OCI-LY7 (cell line): ENCODE measurements at regions not wholly inside any gene's neighbourhood (a gene's known extent, or its start where the extent isn't known, plus 50 kb on each side); places are given as distances from the start of the nearest gene placed in this dataset.

Source experiments
- BruUV-seq: library from RNA; stranded (reverse); fragments of 400-500 nt; replicated peaks from 2 replicates; lab custom pipeline; 2021; lab: Mats Ljungman, UMichigan
- CTCF ChIA-PET: fragments of 300-600 bp; sonication (Branson Sonifier 250); formaldehyde crosslinking; loops from one replicate; lab custom pipeline; 2022; ENCODE audit warnings: antibody characterized with exemption; ENCODE audit not compliant: unreplicated experiment; lab: Charles Lee
- POLR2A ChIA-PET: fragments of 300-600 bp; sonication (Branson Sonifier 250); formaldehyde crosslinking; loops from one replicate; lab custom pipeline; 2022; ENCODE audit warnings: antibody characterized with exemption; lab: Charles Lee
- DNase-seq: peaks from one replicate; pipeline ENCODE4 v3.0.0-alpha.2; 2015; ENCODE audit warnings: low spot score
- H2AFZ ChIP-seq: fragments of 200-600 bp; sonication (generic), shearing (Covaris generic); 2 replicates; pipeline ENCODE4 v1.6.1; 2014; ENCODE audit warnings: mild to moderate bottlenecking, antibody characterized with exemption, low read length, moderate library complexity
- H3K27ac ChIP-seq: fragments of 200-600 bp; sonication (generic); 2 replicates; pipeline ENCODE4 v1.5.1; 2014; ENCODE audit warnings: mixed run types, low read depth, mild to moderate bottlenecking, moderate library complexity, low read length, inconsistent platforms; ENCODE audit not compliant: poor library complexity, severe bottlenecking
- H3K36me3 ChIP-seq: fragments of 200-600 bp; sonication (generic); 2 replicates; pipeline ENCODE4 v1.6.1; 2014; ENCODE audit warnings: mild to moderate bottlenecking, antibody characterized with exemption, low read length, moderate library complexity, mixed read lengths; ENCODE audit not compliant: insufficient read depth
- H3K4me1 ChIP-seq: fragments of 200-600 bp; sonication (generic); 2 replicates; pipeline ENCODE4 v1.5.1; 2014; ENCODE audit warnings: mild to moderate bottlenecking, low read length; ENCODE audit not compliant: insufficient read depth, poor library complexity, severe bottlenecking
- H3K4me2 ChIP-seq: fragments of 200-600 bp; sonication (generic); 2 replicates; pipeline ENCODE4 v1.6.1; 2014; ENCODE audit warnings: mild to moderate bottlenecking, low read length
- H3K4me3 ChIP-seq: fragments of 200-600 bp; sonication (generic); 2 replicates; pipeline ENCODE4 v1.5.1; 2014; ENCODE audit warnings: mild to moderate bottlenecking, low read depth, low read length; ENCODE audit not compliant: poor library complexity, severe bottlenecking
- H3K79me2 ChIP-seq: fragments of 200-600 bp; sonication (generic); 2 replicates; pipeline ENCODE4 v1.6.1; 2016; ENCODE audit warnings: low read depth, mild to moderate bottlenecking, low read length, moderate library complexity, mixed read lengths; ENCODE audit not compliant: insufficient read depth
- H3K9me2 ChIP-seq: fragments of 200-600 bp; sonication (generic); 2 replicates; pipeline ENCODE4 v1.6.1; 2016; ENCODE audit warnings: mild to moderate bottlenecking, low read length, mixed read lengths; ENCODE audit not compliant: insufficient read depth
- H3K9me3 ChIP-seq: fragments of 200-600 bp; sonication (generic); 2 replicates; pipeline ENCODE4 v1.6.1; 2014; ENCODE audit warnings: mild to moderate bottlenecking, mixed run types, low read length, mixed read lengths
- H4K20me1 ChIP-seq: fragments of 200-600 bp; sonication (generic); 2 replicates; pipeline ENCODE4 v1.6.1; 2014; ENCODE audit warnings: mild to moderate bottlenecking, antibody characterized with exemption, low read length, moderate library complexity, mixed read lengths; ENCODE audit not compliant: insufficient read depth
- EZH2phosphoT487 ChIP-seq: fragments of 200-600 bp; sonication (generic); IDR thresholded peaks from 2 replicates; pipeline ENCODE4 v1.6.1; 2018; ENCODE audit warnings: low read depth, borderline replicate concordance, mild to moderate bottlenecking, mixed run types, antibody characterized with exemption, low read length, moderate library complexity, mixed read lengths
- intact Hi-C: fragments of 100-400 bp; cut with micrococcal nuclease; formaldehyde crosslinking; loops from one replicate; pipeline ENCODE4 v1.10.0; 2022; ENCODE audit not compliant: unreplicated experiment
- TF ChIP-seq, protein P1 (sequence below): fragments of 200-600 bp; sonication (generic); conservative IDR thresholded peaks from 2 replicates; pipeline ENCODE4 v1.5.1; 2014; ENCODE audit warnings: mild to moderate bottlenecking, antibody characterized with exemption, low read length, moderate library complexity, mixed read lengths

DNA sequence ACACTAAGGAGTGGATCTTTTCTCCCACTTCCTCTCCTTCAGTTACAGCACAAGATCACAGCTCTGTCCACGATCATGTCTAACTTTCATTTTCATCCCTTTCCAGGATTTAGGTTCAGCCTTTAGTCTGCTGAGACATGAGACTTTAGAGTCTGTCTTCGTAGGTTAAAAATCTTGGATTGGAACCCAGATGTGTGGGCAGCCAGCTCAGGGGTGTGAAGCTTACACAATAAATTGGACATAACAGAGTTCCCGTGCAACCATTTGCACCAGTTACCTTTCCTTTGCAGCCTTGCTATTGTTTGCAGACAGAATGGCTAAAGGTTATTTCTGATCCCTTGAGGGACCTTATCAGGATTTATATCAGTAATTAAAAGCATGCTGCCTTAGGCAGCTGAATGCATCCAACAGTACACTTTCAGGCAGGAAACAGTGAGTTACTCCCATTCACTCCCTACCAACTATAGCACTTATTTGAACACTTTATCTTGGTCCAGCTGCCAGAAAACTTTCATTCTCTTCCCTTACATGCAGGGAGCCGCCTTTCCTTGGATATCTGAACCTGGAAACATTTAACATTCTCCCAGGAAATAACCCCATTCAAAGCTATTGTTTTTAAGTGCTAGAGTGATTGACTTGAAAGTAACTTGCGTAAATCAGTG is 87.3 kb downstream of the TMEM100 start:
- no peak overlapping the region for H3K4me3 ChIP-seq
- H3K9me2 ChIP-seq: no peaks in the 10 kb centered on the region
- H3K27ac ChIP-seq: no peak overlapping the region
- H3K36me3 ChIP-seq: no peaks in the 10 kb centered on the region
- no peaks in the 10 kb centered on the region for H3K79me2 ChIP-seq
- ChIA-PET CTCF (interaction anchor here (0.7 kb wide), 1 partner anchor 33 kb away, joined by 3 read pairs; no protein-coding TSS in a partner anchor), POLR2A (no interaction called here)
- BruUV-seq: no TSS peak
- no peak for DNase-seq
- no peak overlapping the region for H2AFZ ChIP-seq
- intact Hi-C loops: no loop called here
- H3K4me2 ChIP-seq: no peak overlapping the region
- no peaks in the 10 kb centered on the region for H4K20me1 ChIP-seq
- no peaks in the 10 kb centered on the region for H3K4me1 ChIP-seq
- TF ChIP-seq, protein P1, sequence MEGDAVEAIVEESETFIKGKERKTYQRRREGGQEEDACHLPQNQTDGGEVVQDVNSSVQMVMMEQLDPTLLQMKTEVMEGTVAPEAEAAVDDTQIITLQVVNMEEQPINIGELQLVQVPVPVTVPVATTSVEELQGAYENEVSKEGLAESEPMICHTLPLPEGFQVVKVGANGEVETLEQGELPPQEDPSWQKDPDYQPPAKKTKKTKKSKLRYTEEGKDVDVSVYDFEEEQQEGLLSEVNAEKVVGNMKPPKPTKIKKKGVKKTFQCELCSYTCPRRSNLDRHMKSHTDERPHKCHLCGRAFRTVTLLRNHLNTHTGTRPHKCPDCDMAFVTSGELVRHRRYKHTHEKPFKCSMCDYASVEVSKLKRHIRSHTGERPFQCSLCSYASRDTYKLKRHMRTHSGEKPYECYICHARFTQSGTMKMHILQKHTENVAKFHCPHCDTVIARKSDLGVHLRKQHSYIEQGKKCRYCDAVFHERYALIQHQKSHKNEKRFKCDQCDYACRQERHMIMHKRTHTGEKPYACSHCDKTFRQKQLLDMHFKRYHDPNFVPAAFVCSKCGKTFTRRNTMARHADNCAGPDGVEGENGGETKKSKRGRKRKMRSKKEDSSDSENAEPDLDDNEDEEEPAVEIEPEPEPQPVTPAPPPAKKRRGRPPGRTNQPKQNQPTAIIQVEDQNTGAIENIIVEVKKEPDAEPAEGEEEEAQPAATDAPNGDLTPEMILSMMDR: no peak
- TF ChIP-seq EZH2phosphoT487: no peak
- H3K9me3 ChIP-seq: no peaks in the 10 kb centered on the region

DNA sequence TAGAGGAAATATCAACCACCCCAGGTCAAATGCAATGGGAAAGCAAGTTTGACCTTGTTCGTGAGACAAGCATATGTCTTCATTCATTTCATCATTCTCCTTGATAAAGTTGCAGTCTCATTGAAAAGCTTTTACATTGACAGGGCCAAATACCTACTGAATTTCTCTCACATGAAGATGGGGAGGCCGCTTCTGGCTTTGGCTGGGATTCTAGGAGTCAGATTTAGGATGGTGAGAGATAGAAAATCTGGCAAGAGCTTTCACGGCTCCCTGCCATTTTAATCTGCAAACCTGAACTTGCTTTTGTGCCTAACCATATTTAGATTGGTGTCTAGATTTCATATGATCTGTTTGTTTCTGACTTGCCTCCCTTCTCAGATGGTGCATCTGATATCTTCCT is 88.0 kb downstream of the TMEM100 start:
- H3K9me2 ChIP-seq: no peaks in the 10 kb centered on the region
- no peaks in the 10 kb centered on the region for H3K36me3 ChIP-seq
- ChIA-PET CTCF (interaction anchor here (0.7 kb wide), 1 partner anchor 32 kb away, joined by 3 read pairs; no protein-coding TSS in a partner anchor), POLR2A (no interaction called here)
- TF ChIP-seq EZH2phosphoT487: no peak
- TF ChIP-seq, protein P1: no peak
- no TSS peak for BruUV-seq
- H2AFZ ChIP-seq: no peak overlapping the region
- H4K20me1 ChIP-seq: no peaks in the 10 kb centered on the region
- H3K79me2 ChIP-seq: no peaks in the 10 kb centered on the region
- intact Hi-C loops: no loop called here
- no peaks in the 10 kb centered on the region for H3K4me1 ChIP-seq
- no peak overlapping the region for H3K27ac ChIP-seq
- H3K4me3 ChIP-seq: no peak overlapping the region
- no peaks in the 10 kb centered on the region for H3K9me3 ChIP-seq
- no peak overlapping the region for H3K4me2 ChIP-seq
- no peak for DNase-seq

DNA sequence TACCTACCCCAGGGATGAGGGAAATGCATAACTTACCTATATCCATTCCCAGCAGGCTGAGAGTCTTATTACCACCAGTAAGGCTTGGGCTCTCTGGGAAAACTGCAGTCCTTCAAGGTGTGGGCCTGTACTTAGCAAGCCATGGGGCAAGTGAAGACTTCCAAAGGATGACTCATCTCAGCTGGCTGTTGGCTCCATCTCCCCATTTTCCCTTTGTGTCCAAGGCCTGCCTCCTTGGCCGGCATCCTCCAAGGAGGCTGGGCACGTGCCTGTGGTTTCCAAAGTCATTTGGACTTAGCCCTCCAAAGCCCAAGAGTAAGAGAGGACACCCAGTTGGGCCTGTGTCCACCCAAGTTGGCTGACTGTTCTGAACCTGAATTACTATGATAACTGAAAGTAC is 89.8 kb downstream of the TMEM100 start:
- ChIA-PET POLR2A (interaction anchor here (0.6 kb wide), 1 partner anchor 613 kb away, joined by 4 read pairs; no protein-coding TSS in a partner anchor), CTCF (no interaction called here)
- no peak overlapping the region for H3K4me3 ChIP-seq
- no peak overlapping the region for H3K27ac ChIP-seq
- H3K9me2 ChIP-seq: no peaks in the 10 kb centered on the region
- no peaks in the 10 kb centered on the region for H3K36me3 ChIP-seq
- no peak for TF ChIP-seq EZH2phosphoT487
- TF ChIP-seq, protein P1: no peak
- H4K20me1 ChIP-seq: no peaks in the 10 kb centered on the region
- intact Hi-C loops: no loop called here
- no peak for DNase-seq
- no peaks in the 10 kb centered on the region for H3K79me2 ChIP-seq
- H3K9me3 ChIP-seq: no peaks in the 10 kb centered on the region
- BruUV-seq: no TSS peak
- H2AFZ ChIP-seq: no peak overlapping the region
- no peak overlapping the region for H3K4me2 ChIP-seq
- H3K4me1 ChIP-seq: no peaks in the 10 kb centered on the region
